IMR-90 (cell line): ENCODE measurements at regions not wholly inside any gene's neighbourhood (a gene's known extent, or its start where the extent isn't known, plus 50 kb on each side); places are given as distances from the start of the nearest gene placed in this dataset.

Experiments used
- ATAC-seq: fragments of 200-7000 bp; cut with Tn5 transposase; 2 replicates; pipeline ENCODE4 v1.9.1; 2020; ENCODE audit warnings: low read depth, mild to moderate bottlenecking, moderate library complexity
- BruUV-seq: library from RNA; stranded (reverse); fragments of 400-500 nt; replicated peaks from 2 replicates; lab custom pipeline; 2021; lab: Mats Ljungman, UMichigan
- CTCF ChIA-PET: fragments of 300-600 bp; formaldehyde crosslinking; extraction: SDS; loops from one replicate; lab custom pipeline; 2021; ENCODE audit warnings: antibody characterized with exemption; lab: Yijun Ruan, JAX
- POLR2A ChIA-PET: fragments of 300-600 bp; sonication (Branson Sonifier 250); formaldehyde crosslinking; loops from one replicate; lab custom pipeline; 2022; ENCODE audit warnings: antibody characterized with exemption; ENCODE audit not compliant: unreplicated experiment; lab: Charles Lee
- DNase-seq: peaks from one replicate; pipeline ENCODE4 v3.0.0; 2013
- H2AFZ ChIP-seq: replicated peaks from 2 replicates; pipeline ENCODE3; 2013; ENCODE audit warnings: low read length, mild to moderate bottlenecking; ENCODE audit not compliant: poor library complexity
- H2AK5ac ChIP-seq: 2 replicates; pipeline ENCODE4 v1.6.1; 2013; ENCODE audit warnings: low read depth, low read length, inconsistent platforms
- H2AK9ac ChIP-seq: replicated peaks from 2 replicates; pipeline ENCODE3; 2013; ENCODE audit warnings: mild to moderate bottlenecking, low read depth, low read length, moderate library complexity; ENCODE audit not compliant: poor library complexity
- H2BK120ac ChIP-seq: 2 replicates; pipeline ENCODE4 v1.6.1; 2013; ENCODE audit warnings: low read depth, low read length, inconsistent platforms
- H2BK15ac ChIP-seq: 3 replicates; pipeline ENCODE4 v1.6.1; 2013; ENCODE audit warnings: low read depth, low read length, inconsistent platforms
- H2BK20ac ChIP-seq: 2 replicates; pipeline ENCODE4 v1.6.1; 2013; ENCODE audit warnings: low read depth, mild to moderate bottlenecking, inconsistent platforms, low read length, moderate library complexity
- H2BK5ac ChIP-seq: 2 replicates; pipeline ENCODE4 v1.6.1; 2013; ENCODE audit warnings: mild to moderate bottlenecking, low read depth, low read length, inconsistent platforms; ENCODE audit not compliant: poor library complexity, severe bottlenecking
- H3K14ac ChIP-seq: replicated peaks from 2 replicates; pipeline ENCODE4 v1.6.1; 2013; ENCODE audit warnings: low read depth, low read length, inconsistent platforms
- H3K18ac ChIP-seq: 2 replicates; pipeline ENCODE4 v1.6.1; 2013; ENCODE audit warnings: low read depth, low read length, control low read depth
- H3K23ac ChIP-seq: 2 replicates; pipeline ENCODE4 v1.6.1; 2013; ENCODE audit warnings: low read depth, low read length, inconsistent platforms
- H3K27ac ChIP-seq: 2 replicates; pipeline ENCODE4 v1.5.1; 2013; ENCODE audit warnings: mild to moderate bottlenecking, control low read depth, low read length; ENCODE audit not compliant: insufficient read depth
- H3K27me3 ChIP-seq: 2 replicates; pipeline ENCODE4 v1.6.1; 2013; ENCODE audit warnings: low read length; ENCODE audit not compliant: control insufficient read depth, insufficient read depth
- H3K36me3 ChIP-seq: 2 replicates; pipeline ENCODE4 v1.6.1; 2013; ENCODE audit warnings: low read length, mixed read lengths; ENCODE audit not compliant: control insufficient read depth, insufficient read depth
- H3K4ac ChIP-seq: 2 replicates; pipeline ENCODE4 v1.6.1; 2013; ENCODE audit warnings: low read depth, low read length, inconsistent platforms
- H3K4me1 ChIP-seq: 2 replicates; pipeline ENCODE4 v1.6.1; 2013; ENCODE audit warnings: low read length, mixed read lengths; ENCODE audit not compliant: control insufficient read depth, insufficient read depth
- H3K4me2 ChIP-seq: 2 replicates; pipeline ENCODE4 v1.6.1; 2013; ENCODE audit warnings: low read depth, mild to moderate bottlenecking, control low read depth, low read length, moderate library complexity
- H3K4me3 ChIP-seq: 2 replicates; pipeline ENCODE4 v1.5.1; 2013; ENCODE audit warnings: low read depth, mild to moderate bottlenecking, control low read depth, low read length, moderate library complexity; ENCODE audit not compliant: insufficient read depth
- H3K56ac ChIP-seq: 2 replicates; pipeline ENCODE4 v1.6.1; 2013; ENCODE audit warnings: low read length, inconsistent platforms; ENCODE audit not compliant: insufficient read depth; ENCODE audit errors: extremely low read depth
- H3K79me1 ChIP-seq, 2 experiments: 2 replicates each; pipeline ENCODE4 v1.6.1; 2013; ENCODE audit warnings: low read length in 2 of 2, inconsistent platforms in 1 of 2, low read depth in 1 of 2
- H3K9ac ChIP-seq: 2 replicates; pipeline ENCODE4 v1.6.1; 2013; ENCODE audit warnings: low read depth, low read length, control low read depth
- H3K9me1 ChIP-seq: 2 replicates; pipeline ENCODE4 v1.6.1; 2013; ENCODE audit warnings: low read length, inconsistent platforms; ENCODE audit not compliant: insufficient read depth
- H3K9me3 ChIP-seq: 2 replicates; pipeline ENCODE4 v1.6.1; 2013; ENCODE audit warnings: low read length; ENCODE audit not compliant: control insufficient read depth, insufficient read depth
- H4K20me1 ChIP-seq: 2 replicates; pipeline ENCODE4 v1.6.1; 2013; ENCODE audit warnings: low read length, inconsistent platforms; ENCODE audit not compliant: insufficient read depth
- H4K5ac ChIP-seq: 2 replicates; pipeline ENCODE4 v1.6.1; 2013; ENCODE audit warnings: mild to moderate bottlenecking, low read depth, low read length, control low read depth
- H4K8ac ChIP-seq, 2 experiments: 2 replicates each; pipeline ENCODE4 v1.6.1; 2013; ENCODE audit warnings: low read depth in 2 of 2, low read length in 2 of 2, control low read depth in 1 of 2, inconsistent platforms in 1 of 2
- H4K91ac ChIP-seq: 2 replicates; pipeline ENCODE4 v1.6.1; 2013; ENCODE audit warnings: low read depth, low read length, inconsistent platforms; ENCODE audit not compliant: insufficient read depth
- FOS ChIP-seq: fragments of 150-350 bp; IDR thresholded peaks from 2 replicates; pipeline ENCODE4 v1.6.1; 2016; ENCODE audit warnings: low read depth, low read length
- MAFK ChIP-seq: IDR thresholded peaks from 2 replicates; pipeline ENCODE4 v1.6.1; 2012; ENCODE audit warnings: low read depth, low read length, improper control_type of control experiment
- MXI1 ChIP-seq: IDR thresholded peaks from 2 replicates; pipeline ENCODE4 v1.6.1; 2012; ENCODE audit warnings: low read depth, mild to moderate bottlenecking, low read length, moderate library complexity, borderline replicate concordance
- NFE2L2 ChIP-seq: fragments of 150-350 bp; IDR thresholded peaks from 2 replicates; pipeline ENCODE4 v1.6.1; 2016; ENCODE audit warnings: low read depth, mild to moderate bottlenecking, low read length
- dilution Hi-C: fragments of 300-500 bp; cut with HindIII; formaldehyde crosslinking; loops from one replicate; pipeline ENCODE4 v1.14.3; 2018; ENCODE audit warnings: low sequenced_read_pairs; ENCODE audit not compliant: unreplicated experiment
- in situ Hi-C: fragments of 300-500 bp; cut with MboI; formaldehyde crosslinking; loops from 3 replicates; pipeline ENCODE4 v1.14.3; 2019; ENCODE audit warnings: low sequenced_read_pairs, inconsistent platforms, mixed read lengths
- intact Hi-C: fragments of 100-400 bp; cut with micrococcal nuclease; formaldehyde crosslinking; loops from 2 replicates; pipeline ENCODE4 v1.10.0; 2022

- no peaks in the 10 kb centered on the region for H3K9me3 ChIP-seq
- H3K79me1 ChIP-seq, result no peaks in the 10 kb centered on the region
- no peaks in the 10 kb centered on the region for H3K9me1 ChIP-seq
- ATAC-seq (no peak), DNase-seq (no peak)
- no peak overlapping the region for H2AK9ac ChIP-seq
- no peak overlapping the region for H3K4me3 ChIP-seq
- no peaks in the 10 kb centered on the region for H3K27me3 ChIP-seq
- ChIA-PET POLR2A (no interaction called here), CTCF (no interaction called here)
- no peak overlapping the region for H2AFZ ChIP-seq
- no peak overlapping the region for H2BK20ac ChIP-seq
- H2AK5ac ChIP-seq, result no peak overlapping the region
- no peak overlapping the region for H4K8ac ChIP-seq
- no peak overlapping the region for H3K27ac ChIP-seq
- no peak overlapping the region for H2BK15ac ChIP-seq
- H3K9ac ChIP-seq, result no peak overlapping the region
- no peak overlapping the region for H2BK5ac ChIP-seq
- H3K18ac ChIP-seq, result no peak overlapping the region
- H3K4me1 ChIP-seq, result no peaks in the 10 kb centered on the region
- H4K91ac ChIP-seq, result no peak overlapping the region
- no peak overlapping the region for H3K4ac ChIP-seq
- TF ChIP-seq MXI1 (no peak), NFE2L2 (peak; percentile 57), MAFK (peak; percentile 44), FOS (no peak)
- in situ Hi-C loops, result no loop called here
- H3K36me3 ChIP-seq, result no peaks in the 10 kb centered on the region
- H3K23ac ChIP-seq, result no peak overlapping the region
- dilution Hi-C loops, result no loop called here
- no peak overlapping the region for H3K56ac ChIP-seq
- H2BK120ac ChIP-seq, result no peak overlapping the region
- no peak overlapping the region for H3K14ac ChIP-seq
- BruUV-seq, result no TSS peak
- intact Hi-C loops, result no loop called here
- H3K4me2 ChIP-seq, result no peak overlapping the region
- no peak overlapping the region for H4K5ac ChIP-seq
- H4K20me1 ChIP-seq, result no peaks in the 10 kb centered on the region
Measured at GRCh38 chr16:59373632-59374031, 639.5 kb upstream of the GOT2 start.
